ENCODE measurements at regions not wholly inside any gene's neighbourhood (a gene's known extent, or its start where the extent isn't known, plus 50 kb on each side); places are given as distances from the start of the nearest gene placed in this dataset.

DNA sequence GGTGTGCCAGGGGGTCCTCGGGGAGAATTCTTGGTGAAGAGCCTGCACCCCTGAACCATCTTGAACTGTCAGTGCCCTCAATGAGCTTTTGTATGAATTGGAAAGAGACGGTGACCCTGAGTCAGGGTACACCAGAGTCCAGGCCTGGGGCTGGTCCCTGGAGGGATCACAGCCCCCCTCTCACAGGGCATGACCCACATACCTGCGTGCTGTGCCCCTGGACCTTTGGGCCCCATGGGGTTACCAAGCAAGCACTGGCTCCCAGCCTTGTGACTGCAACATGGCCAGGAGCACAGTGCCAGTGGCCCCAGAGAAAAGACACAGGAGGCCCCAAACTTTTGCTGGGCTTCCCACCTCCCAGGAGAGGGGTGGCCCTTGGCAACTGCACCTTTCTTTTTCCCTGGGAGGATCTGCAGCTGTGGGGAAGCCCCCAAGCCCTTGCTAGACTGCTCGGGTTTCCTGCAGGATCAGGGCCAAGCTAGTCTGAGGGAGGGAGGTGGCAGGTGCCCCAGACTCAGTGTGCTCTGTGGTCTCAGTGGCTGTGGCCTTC lies 153.5 kb downstream of the ZNF248 start:
- Histone ChIP-seq H3K27me3 (ENCODE audit: control insufficient read depth in 4 of 4, insufficient read depth in 4 of 4, low read length in 3 of 4) (no peaks in the 10 kb centered on the region), H3K9me3 (ENCODE audit: control insufficient read depth in 4 of 4, low read length in 3 of 4) (no peaks in the 10 kb centered on the region), H3K27ac (ENCODE audit: low read depth in 1 of 2, low read length in 2 of 2) (no peak overlapping the region), H3K36me3 (ENCODE audit: control insufficient read depth in 4 of 4, insufficient read depth in 3 of 4, low read depth in 1 of 4, low read length in 3 of 4) (no peaks in the 10 kb centered on the region), H3K4me1 (ENCODE audit: control insufficient read depth in 4 of 4, insufficient read depth in 4 of 4, low read length in 3 of 4) (no peaks in the 10 kb centered on the region), H3K4me3 (ENCODE audit: low read depth in 1 of 3, low read length in 3 of 3) (no peak overlapping the region), H3K9ac (ENCODE audit: low read depth in 1 of 2, low read length in 2 of 2) (no peak overlapping the region)
- no peak for DNase-seq (ENCODE audit: low spot score)
- TF ChIP-seq HNF4G (IDR thresholded peaks at IDR 0.05) (no peak), YY1 (IDR thresholded peaks at IDR 0.05) (no peak), EGR1 (IDR thresholded peaks at IDR 0.05; ENCODE audit: low read depth in 2 of 2) (no peak), JUND (IDR thresholded peaks at IDR 0.05) (no peak), GABPA (IDR thresholded peaks at IDR 0.05 in 1 of 2, conservative IDR thresholded peaks at IDR 0.05 in 1 of 2) (no peak), FOXA2 (IDR thresholded peaks at IDR 0.05) (no peak), RXRA (IDR thresholded peaks at IDR 0.05) (no peak), NR2F2 (IDR thresholded peaks at IDR 0.05) (no peak), HNF4A (conservative IDR thresholded peaks at IDR 0.05) (no peak), RAD21 (IDR thresholded peaks at IDR 0.05) (no peak), SP1 (IDR thresholded peaks at IDR 0.05) (no peak), TAF1 (conservative IDR thresholded peaks at IDR 0.05) (no peak), FOXA1 (IDR thresholded peaks at IDR 0.05) (no peak)
- TF ChIP-seq, protein P1, sequence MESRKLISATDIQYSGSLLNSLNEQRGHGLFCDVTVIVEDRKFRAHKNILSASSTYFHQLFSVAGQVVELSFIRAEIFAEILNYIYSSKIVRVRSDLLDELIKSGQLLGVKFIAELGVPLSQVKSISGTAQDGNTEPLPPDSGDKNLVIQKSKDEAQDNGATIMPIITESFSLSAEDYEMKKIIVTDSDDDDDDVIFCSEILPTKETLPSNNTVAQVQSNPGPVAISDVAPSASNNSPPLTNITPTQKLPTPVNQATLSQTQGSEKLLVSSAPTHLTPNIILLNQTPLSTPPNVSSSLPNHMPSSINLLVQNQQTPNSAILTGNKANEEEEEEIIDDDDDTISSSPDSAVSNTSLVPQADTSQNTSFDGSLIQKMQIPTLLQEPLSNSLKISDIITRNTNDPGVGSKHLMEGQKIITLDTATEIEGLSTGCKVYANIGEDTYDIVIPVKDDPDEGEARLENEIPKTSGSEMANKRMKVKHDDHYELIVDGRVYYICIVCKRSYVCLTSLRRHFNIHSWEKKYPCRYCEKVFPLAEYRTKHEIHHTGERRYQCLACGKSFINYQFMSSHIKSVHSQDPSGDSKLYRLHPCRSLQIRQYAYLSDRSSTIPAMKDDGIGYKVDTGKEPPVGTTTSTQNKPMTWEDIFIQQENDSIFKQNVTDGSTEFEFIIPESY (IDR thresholded peaks at IDR 0.05), result no peak
- TF ChIP-seq, protein P2, sequence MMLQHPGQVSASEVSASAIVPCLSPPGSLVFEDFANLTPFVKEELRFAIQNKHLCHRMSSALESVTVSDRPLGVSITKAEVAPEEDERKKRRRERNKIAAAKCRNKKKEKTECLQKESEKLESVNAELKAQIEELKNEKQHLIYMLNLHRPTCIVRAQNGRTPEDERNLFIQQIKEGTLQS (IDR thresholded peaks at IDR 0.05), result no peak
- TF ChIP-seq, protein P3, sequence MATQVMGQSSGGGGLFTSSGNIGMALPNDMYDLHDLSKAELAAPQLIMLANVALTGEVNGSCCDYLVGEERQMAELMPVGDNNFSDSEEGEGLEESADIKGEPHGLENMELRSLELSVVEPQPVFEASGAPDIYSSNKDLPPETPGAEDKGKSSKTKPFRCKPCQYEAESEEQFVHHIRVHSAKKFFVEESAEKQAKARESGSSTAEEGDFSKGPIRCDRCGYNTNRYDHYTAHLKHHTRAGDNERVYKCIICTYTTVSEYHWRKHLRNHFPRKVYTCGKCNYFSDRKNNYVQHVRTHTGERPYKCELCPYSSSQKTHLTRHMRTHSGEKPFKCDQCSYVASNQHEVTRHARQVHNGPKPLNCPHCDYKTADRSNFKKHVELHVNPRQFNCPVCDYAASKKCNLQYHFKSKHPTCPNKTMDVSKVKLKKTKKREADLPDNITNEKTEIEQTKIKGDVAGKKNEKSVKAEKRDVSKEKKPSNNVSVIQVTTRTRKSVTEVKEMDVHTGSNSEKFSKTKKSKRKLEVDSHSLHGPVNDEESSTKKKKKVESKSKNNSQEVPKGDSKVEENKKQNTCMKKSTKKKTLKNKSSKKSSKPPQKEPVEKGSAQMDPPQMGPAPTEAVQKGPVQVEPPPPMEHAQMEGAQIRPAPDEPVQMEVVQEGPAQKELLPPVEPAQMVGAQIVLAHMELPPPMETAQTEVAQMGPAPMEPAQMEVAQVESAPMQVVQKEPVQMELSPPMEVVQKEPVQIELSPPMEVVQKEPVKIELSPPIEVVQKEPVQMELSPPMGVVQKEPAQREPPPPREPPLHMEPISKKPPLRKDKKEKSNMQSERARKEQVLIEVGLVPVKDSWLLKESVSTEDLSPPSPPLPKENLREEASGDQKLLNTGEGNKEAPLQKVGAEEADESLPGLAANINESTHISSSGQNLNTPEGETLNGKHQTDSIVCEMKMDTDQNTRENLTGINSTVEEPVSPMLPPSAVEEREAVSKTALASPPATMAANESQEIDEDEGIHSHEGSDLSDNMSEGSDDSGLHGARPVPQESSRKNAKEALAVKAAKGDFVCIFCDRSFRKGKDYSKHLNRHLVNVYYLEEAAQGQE (IDR thresholded peaks at IDR 0.05), result no peak
- TF ChIP-seq, protein P4, sequence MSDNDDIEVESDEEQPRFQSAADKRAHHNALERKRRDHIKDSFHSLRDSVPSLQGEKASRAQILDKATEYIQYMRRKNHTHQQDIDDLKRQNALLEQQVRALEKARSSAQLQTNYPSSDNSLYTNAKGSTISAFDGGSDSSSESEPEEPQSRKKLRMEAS (IDR thresholded peaks at IDR 0.05), result no peak
- TF ChIP-seq, protein P5, sequence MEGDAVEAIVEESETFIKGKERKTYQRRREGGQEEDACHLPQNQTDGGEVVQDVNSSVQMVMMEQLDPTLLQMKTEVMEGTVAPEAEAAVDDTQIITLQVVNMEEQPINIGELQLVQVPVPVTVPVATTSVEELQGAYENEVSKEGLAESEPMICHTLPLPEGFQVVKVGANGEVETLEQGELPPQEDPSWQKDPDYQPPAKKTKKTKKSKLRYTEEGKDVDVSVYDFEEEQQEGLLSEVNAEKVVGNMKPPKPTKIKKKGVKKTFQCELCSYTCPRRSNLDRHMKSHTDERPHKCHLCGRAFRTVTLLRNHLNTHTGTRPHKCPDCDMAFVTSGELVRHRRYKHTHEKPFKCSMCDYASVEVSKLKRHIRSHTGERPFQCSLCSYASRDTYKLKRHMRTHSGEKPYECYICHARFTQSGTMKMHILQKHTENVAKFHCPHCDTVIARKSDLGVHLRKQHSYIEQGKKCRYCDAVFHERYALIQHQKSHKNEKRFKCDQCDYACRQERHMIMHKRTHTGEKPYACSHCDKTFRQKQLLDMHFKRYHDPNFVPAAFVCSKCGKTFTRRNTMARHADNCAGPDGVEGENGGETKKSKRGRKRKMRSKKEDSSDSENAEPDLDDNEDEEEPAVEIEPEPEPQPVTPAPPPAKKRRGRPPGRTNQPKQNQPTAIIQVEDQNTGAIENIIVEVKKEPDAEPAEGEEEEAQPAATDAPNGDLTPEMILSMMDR (IDR thresholded peaks at IDR 0.05; ENCODE audit: low read depth, low read length, missing input control), result no peak
- 74% methylated on average over 4 of the region's 4 CpGs for WGBS

Data from liver (tissue), 8 donors.